GM18951 (cell line): ENCODE measurements at regions not wholly inside any gene's neighbourhood (a gene's known extent, or its start where the extent isn't known, plus 50 kb on each side); places are given as distances from the start of the nearest gene placed in this dataset.

Source experiments
- POLR2A ChIP-seq: IDR thresholded peaks from 4 replicates; pipeline ENCODE4 v1.6.1; 2011; ENCODE audit warnings: mild to moderate bottlenecking; ENCODE audit not compliant: insufficient read length, insufficient read depth; ENCODE audit errors: extremely low read depth
- in situ Hi-C: fragments of 300-500 bp; cut with MboI; formaldehyde crosslinking; loops from one replicate; pipeline ENCODE4 v1.12.0; 2022; ENCODE audit warnings: low sequenced_read_pairs, mixed read lengths, inconsistent platforms; ENCODE audit not compliant: unreplicated experiment

GRCh38 chr2:128769457-128770142, 450.9 kb upstream of the HS6ST1 start:
- in situ Hi-C loops, result no loop called here
- TF ChIP-seq POLR2A, result no peak

GRCh38 chr2:128770143-128771085, 451.7 kb upstream of the HS6ST1 start:
- TF ChIP-seq POLR2A, result no peak
- in situ Hi-C loops, result no loop called here

GRCh38 chr2:128771401-128771800, 452.7 kb upstream of the HS6ST1 start:
- in situ Hi-C loops, result no loop called here

GRCh38 chr2:128772671-128773070, 454.0 kb upstream of the HS6ST1 start:
- no peak for TF ChIP-seq POLR2A

More at GRCh38 chr2:128771401-128771800, 452.7 kb upstream of the HS6ST1 start:
- no peak for TF ChIP-seq POLR2A

GRCh38 chr2:128773641-128774319, 455.1 kb upstream of the HS6ST1 start:
- no peak for TF ChIP-seq POLR2A

More at GRCh38 chr2:128772671-128773070, 454.0 kb upstream of the HS6ST1 start:
- in situ Hi-C loops, result no loop called here

GRCh38 chr2:128774320-128775216, 455.9 kb upstream of the HS6ST1 start:
- no peak for TF ChIP-seq POLR2A
- in situ Hi-C loops, result no loop called here

More at GRCh38 chr2:128773641-128774319, 455.1 kb upstream of the HS6ST1 start:
- in situ Hi-C loops, result no loop called here

GRCh38 chr2:128775217-128775913, 456.7 kb upstream of the HS6ST1 start:
- no peak for TF ChIP-seq POLR2A
- in situ Hi-C loops, result no loop called here

GRCh38 chr2:128775914-128776285, 457.2 kb upstream of the HS6ST1 start:
- no peak for TF ChIP-seq POLR2A
- in situ Hi-C loops, result no loop called here

- in situ Hi-C loops, result no loop called here
- no peak for TF ChIP-seq POLR2A
Observed at GRCh38 chr2:128776461-128777195, 458.0 kb upstream of the HS6ST1 start.

GRCh38 chr2:128777196-128778035, 458.7 kb upstream of the HS6ST1 start:
- in situ Hi-C loops, result no loop called here
- no peak for TF ChIP-seq POLR2A
